GM12872 (cell line): ENCODE measurements at regions not wholly inside any gene's neighbourhood (a gene's known extent, or its start where the extent isn't known, plus 50 kb on each side); places are given as distances from the start of the nearest gene placed in this dataset.

Experiments used
- CTCF ChIP-seq: IDR thresholded peaks from 3 replicates; pipeline ENCODE4 v1.5.1; 2011; ENCODE audit warnings: low read depth, mild to moderate bottlenecking, low read length, moderate library complexity; ENCODE audit not compliant: insufficient read depth

GRCh38 chr7:94054130-94054529 is 50.0 kb upstream of the BET1 start:
- no peak for TF ChIP-seq CTCF

- no peak for TF ChIP-seq CTCF
These were observed 51.8 kb upstream of the BET1 start for GRCh38 chr7:94055963-94056362.

GRCh38 chr7:94056796-94057207 is 52.6 kb upstream of the BET1 start:
- TF ChIP-seq CTCF, result no peak

- no peak for TF ChIP-seq CTCF
These were observed 53.8 kb upstream of the BET1 start for GRCh38 chr7:94057955-94058354.

- TF ChIP-seq CTCF, result no peak
These were observed 55.6 kb upstream of the BET1 start for GRCh38 chr7:94059746-94060145.

- TF ChIP-seq CTCF, result no peak
These were observed 56.6 kb upstream of the BET1 start for GRCh38 chr7:94060752-94061151.

- no peak for TF ChIP-seq CTCF
These were observed 57.2 kb upstream of the BET1 start for GRCh38 chr7:94061326-94061725.

- no peak for TF ChIP-seq CTCF
These were observed 58.2 kb upstream of the BET1 start for GRCh38 chr7:94062372-94062771.
